OCI-LY1 (cell line): ENCODE measurements at regions not wholly inside any gene's neighbourhood (a gene's known extent, or its start where the extent isn't known, plus 50 kb on each side); places are given as distances from the start of the nearest gene placed in this dataset.

Source experiments
- H2AFZ ChIP-seq: fragments of 200-600 bp; sonication (generic), shearing (Covaris generic); 2 replicates; pipeline ENCODE4 v1.6.0; 2014; ENCODE audit warnings: antibody characterized with exemption, mild to moderate bottlenecking, low read length
- H3F3A ChIP-seq: fragments of 200-600 bp; sonication (generic), shearing (Covaris generic); 2 replicates; pipeline ENCODE4 v1.6.0; 2014; ENCODE audit warnings: mild to moderate bottlenecking, antibody characterized with exemption, low read length, moderate library complexity; ENCODE audit not compliant: insufficient read depth
- H3K27ac ChIP-seq: fragments of 200-600 bp; sonication (generic); 2 replicates; pipeline ENCODE4 v1.5.1; 2014; ENCODE audit warnings: low read length, mixed run types, mild to moderate bottlenecking, low read depth; ENCODE audit not compliant: poor library complexity, severe bottlenecking
- H3K27me3 ChIP-seq: fragments of 200-600 bp; sonication (generic); 2 replicates; pipeline ENCODE4 v1.6.0; 2014; ENCODE audit warnings: antibody characterized with exemption, mild to moderate bottlenecking, low read length, moderate library complexity; ENCODE audit not compliant: insufficient read depth
- H3K36me3 ChIP-seq: fragments of 200-600 bp; sonication (generic); 2 replicates; pipeline ENCODE4 v1.6.1; 2014; ENCODE audit warnings: mild to moderate bottlenecking, antibody characterized with exemption, low read length, moderate library complexity, mixed read lengths; ENCODE audit not compliant: insufficient read depth
- H3K4me1 ChIP-seq: fragments of 200-600 bp; sonication (generic); 2 replicates; pipeline ENCODE4 v1.5.1; 2014; ENCODE audit warnings: mild to moderate bottlenecking, low read length, moderate library complexity; ENCODE audit not compliant: insufficient read depth, severe bottlenecking
- H3K4me2 ChIP-seq: fragments of 200-600 bp; sonication (generic), shearing (Covaris generic); 2 replicates; pipeline ENCODE4 v1.6.1; 2014; ENCODE audit warnings: low read length
- H3K4me3 ChIP-seq: fragments of 200-600 bp; sonication (generic); 2 replicates; pipeline ENCODE4 v1.5.1; 2014; ENCODE audit warnings: low read length, low read depth, mild to moderate bottlenecking, mixed read lengths; ENCODE audit not compliant: poor library complexity, severe bottlenecking
- H3K79me2 ChIP-seq: fragments of 200-600 bp; shearing (Covaris generic); 2 replicates; pipeline ENCODE4 v1.6.1; 2016; ENCODE audit warnings: mixed run types, low read length, mixed read lengths; ENCODE audit not compliant: insufficient read depth
- H3K9ac ChIP-seq: fragments of 200-600 bp; sonication (generic), shearing (Covaris generic); 2 replicates; pipeline ENCODE4 v1.6.1; 2014; ENCODE audit warnings: mild to moderate bottlenecking, low read length, mixed read lengths
- H3K9me2 ChIP-seq: fragments of 200-600 bp; sonication (generic), shearing (Covaris generic); 2 replicates; pipeline ENCODE4 v1.6.1; 2014; ENCODE audit warnings: low read depth, mild to moderate bottlenecking, low read length, mixed read lengths
- H3K9me3 ChIP-seq: fragments of 200-600 bp; shearing (Covaris generic); 2 replicates; pipeline ENCODE4 v1.6.1; 2014; ENCODE audit warnings: low read length, mixed read lengths
- H4K20me1 ChIP-seq: fragments of 200-600 bp; sonication (generic), shearing (Covaris generic); 2 replicates; pipeline ENCODE4 v1.6.0; 2016; ENCODE audit warnings: mild to moderate bottlenecking, low read length; ENCODE audit not compliant: insufficient read depth
- EZH2 ChIP-seq: fragments of 200-600 bp; sonication (generic), shearing (Covaris generic); IDR thresholded peaks from 2 replicates; pipeline ENCODE4 v1.8.0; 2017; ENCODE audit warnings: borderline replicate concordance, mixed run types, mild to moderate bottlenecking, antibody characterized with exemption, low read length, moderate library complexity, mixed read lengths
- TF ChIP-seq, protein P1 (sequence below): fragments of 200-600 bp; sonication (generic), shearing (Covaris generic); IDR thresholded peaks from 2 replicates; pipeline ENCODE4 v1.5.1; 2017; ENCODE audit warnings: mild to moderate bottlenecking, antibody characterized with exemption, low read length, moderate library complexity, mixed read lengths

DNA sequence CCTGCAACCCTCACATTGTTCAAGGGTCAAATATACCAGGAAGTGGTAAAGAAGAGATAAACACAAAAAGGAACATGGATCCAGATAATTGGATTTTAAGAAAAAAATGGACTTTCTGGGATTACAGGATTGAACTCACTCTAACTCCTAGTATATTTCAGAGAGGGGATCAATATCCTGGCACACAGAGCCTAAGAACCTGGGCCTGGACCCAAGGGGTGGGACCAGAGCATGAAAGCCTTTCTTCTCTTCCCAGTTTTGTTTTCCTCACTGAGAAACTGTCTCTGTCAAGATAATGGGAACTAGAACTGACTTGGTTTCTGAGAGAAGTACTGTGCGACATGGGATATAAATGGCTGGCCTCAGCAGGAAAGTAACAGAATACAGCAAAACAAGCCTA, 422.8 kb upstream of the STXBP6 start:
- no peaks in the 10 kb centered on the region for H3F3A ChIP-seq
- H3K4me2 ChIP-seq: no peak overlapping the region
- no peaks in the 10 kb centered on the region for H3K9me3 ChIP-seq
- TF ChIP-seq EZH2: no peak
- TF ChIP-seq, protein P1, sequence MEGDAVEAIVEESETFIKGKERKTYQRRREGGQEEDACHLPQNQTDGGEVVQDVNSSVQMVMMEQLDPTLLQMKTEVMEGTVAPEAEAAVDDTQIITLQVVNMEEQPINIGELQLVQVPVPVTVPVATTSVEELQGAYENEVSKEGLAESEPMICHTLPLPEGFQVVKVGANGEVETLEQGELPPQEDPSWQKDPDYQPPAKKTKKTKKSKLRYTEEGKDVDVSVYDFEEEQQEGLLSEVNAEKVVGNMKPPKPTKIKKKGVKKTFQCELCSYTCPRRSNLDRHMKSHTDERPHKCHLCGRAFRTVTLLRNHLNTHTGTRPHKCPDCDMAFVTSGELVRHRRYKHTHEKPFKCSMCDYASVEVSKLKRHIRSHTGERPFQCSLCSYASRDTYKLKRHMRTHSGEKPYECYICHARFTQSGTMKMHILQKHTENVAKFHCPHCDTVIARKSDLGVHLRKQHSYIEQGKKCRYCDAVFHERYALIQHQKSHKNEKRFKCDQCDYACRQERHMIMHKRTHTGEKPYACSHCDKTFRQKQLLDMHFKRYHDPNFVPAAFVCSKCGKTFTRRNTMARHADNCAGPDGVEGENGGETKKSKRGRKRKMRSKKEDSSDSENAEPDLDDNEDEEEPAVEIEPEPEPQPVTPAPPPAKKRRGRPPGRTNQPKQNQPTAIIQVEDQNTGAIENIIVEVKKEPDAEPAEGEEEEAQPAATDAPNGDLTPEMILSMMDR: no peak
- H3K27me3 ChIP-seq: no peaks in the 10 kb centered on the region
- no peak overlapping the region for H2AFZ ChIP-seq
- no peak overlapping the region for H3K27ac ChIP-seq
- H4K20me1 ChIP-seq: no peaks in the 10 kb centered on the region
- H3K9me2 ChIP-seq: no peaks in the 10 kb centered on the region
- H3K4me3 ChIP-seq: no peak overlapping the region
- no peaks in the 10 kb centered on the region for H3K4me1 ChIP-seq
- H3K36me3 ChIP-seq: no peaks in the 10 kb centered on the region
- H3K9ac ChIP-seq: no peak overlapping the region
- no peaks in the 10 kb centered on the region for H3K79me2 ChIP-seq

DNA sequence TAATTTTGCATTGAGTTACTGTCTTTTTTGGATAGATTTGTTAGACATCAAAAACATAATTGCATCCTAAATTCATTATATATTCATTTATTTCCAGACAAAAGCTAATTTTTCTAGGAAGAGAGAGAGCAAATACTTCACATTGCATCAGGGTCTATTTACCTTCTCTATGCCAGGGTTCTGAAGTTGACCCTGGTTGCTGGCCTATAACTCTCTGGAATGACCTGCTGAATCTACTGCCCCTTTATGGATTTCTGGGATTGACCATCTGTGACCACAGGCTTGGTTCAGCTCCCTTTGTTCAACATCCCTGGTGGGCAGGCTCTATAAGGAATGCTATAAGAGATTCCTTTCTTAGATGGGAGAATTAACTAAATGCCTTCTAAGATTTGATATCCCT, 414.8 kb upstream of the STXBP6 start:
- Histone ChIP-seq H2AFZ (no peak overlapping the region), H4K20me1 (no peaks in the 10 kb centered on the region), H3K9me3 (no peaks in the 10 kb centered on the region), H3K27me3 (no peaks in the 10 kb centered on the region), H3K36me3 (no peaks in the 10 kb centered on the region), H3K79me2 (no peaks in the 10 kb centered on the region), H3K9me2 (no peaks in the 10 kb centered on the region), H3K4me1 (no peaks in the 10 kb centered on the region), H3K27ac (no peak overlapping the region), H3K4me3 (no peak overlapping the region), H3K9ac (no peak overlapping the region), H3K4me2 (no peak overlapping the region), H3F3A (no peaks in the 10 kb centered on the region)
- no peak for TF ChIP-seq EZH2
- TF ChIP-seq, protein P1: no peak

DNA sequence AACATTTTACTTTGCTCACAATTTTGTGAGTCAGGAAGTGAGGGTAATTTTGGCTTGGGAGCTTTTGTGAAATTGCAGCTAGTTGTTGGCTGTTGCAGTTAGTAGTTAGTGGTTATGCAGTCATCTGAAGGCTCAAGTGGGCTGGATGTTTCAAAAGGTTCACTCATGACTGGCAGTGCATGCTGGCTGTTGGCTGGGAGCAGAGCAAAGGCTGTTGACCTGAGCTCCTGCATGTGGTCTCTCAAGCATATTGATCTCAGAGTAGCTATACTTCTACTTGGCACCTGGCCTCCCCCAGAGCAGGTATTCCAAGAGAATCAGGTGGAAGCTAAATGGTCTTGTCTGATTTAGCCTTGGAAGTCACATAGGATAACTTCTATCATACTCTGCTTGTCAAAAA, 414.1 kb upstream of the STXBP6 start:
- Histone ChIP-seq H3F3A (no peaks in the 10 kb centered on the region), H3K4me1 (no peaks in the 10 kb centered on the region), H3K27me3 (no peaks in the 10 kb centered on the region), H3K36me3 (no peaks in the 10 kb centered on the region), H3K9me3 (no peaks in the 10 kb centered on the region), H3K27ac (no peak overlapping the region), H3K79me2 (no peaks in the 10 kb centered on the region), H3K4me3 (no peak overlapping the region), H4K20me1 (no peaks in the 10 kb centered on the region), H3K9ac (no peak overlapping the region), H3K9me2 (no peaks in the 10 kb centered on the region), H3K4me2 (no peak overlapping the region), H2AFZ (no peak overlapping the region)
- TF ChIP-seq, protein P1: no peak
- TF ChIP-seq EZH2: no peak
